NCI-H526 (cell line): ENCODE measurements at regions not wholly inside any gene's neighbourhood (a gene's known extent, or its start where the extent isn't known, plus 50 kb on each side); places are given as distances from the start of the nearest gene placed in this dataset.
"Not testable (repeated sequence)": the region's sequence is repeated elsewhere in the genome, so short reads cannot be mapped to it uniquely, and the experiment has no call there.

Experiments used
- DNase-seq, 2 experiments: peaks; one replicate each; lab custom pipeline; 2025; lab: John Stamatoyannopoulos, UW

DNA sequence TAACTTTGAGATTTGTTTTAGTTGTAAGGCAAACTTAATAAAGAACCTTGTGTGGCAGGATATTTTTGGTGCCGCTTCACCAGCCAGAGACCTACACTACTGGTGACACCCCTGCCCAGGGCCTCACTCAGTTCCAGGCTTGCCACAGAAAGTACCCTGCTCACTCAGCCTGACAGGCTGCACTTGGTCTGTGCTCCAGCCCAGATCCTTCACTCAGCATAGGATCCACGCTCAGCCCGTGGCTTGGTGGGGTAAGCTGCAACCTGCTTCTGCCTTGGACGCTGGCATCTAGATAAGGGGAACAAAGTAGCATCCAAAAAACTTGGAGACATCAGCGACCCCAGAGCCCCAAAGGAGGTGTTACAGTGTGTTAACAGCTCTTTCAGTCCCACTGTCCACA, 825.5 kb downstream of the EPHA3 start:
- no peak for DNase-seq

GRCh38 chr3:89944461-89944860, 837.0 kb downstream of the EPHA3 start:
- DNase-seq = not testable (repeated sequence)

DNA sequence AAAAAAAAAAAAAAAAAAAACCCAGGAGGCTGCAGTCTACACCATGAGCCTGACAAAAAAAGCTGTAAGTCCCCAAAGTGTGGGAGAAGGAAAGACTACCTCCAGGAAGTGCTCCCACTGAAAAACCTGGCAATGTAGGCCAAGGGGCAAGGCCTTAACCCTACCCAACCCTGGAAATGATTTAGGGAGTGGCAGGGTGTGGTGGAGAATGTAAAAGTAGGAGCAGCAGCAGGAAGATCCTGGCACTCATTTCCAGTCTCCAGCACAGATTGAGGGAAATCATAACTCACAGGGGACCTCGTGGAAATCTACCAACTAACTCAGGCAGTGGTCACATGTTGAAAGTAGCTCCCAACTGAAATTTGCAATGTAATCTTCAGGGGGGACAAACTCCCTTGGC, 839.5 kb downstream of the EPHA3 start:
- no peak for DNase-seq

GRCh38 chr3:89947337-89947954, 840.0 kb downstream of the EPHA3 start:
- DNase-seq = no peak

GRCh38 chr3:89948008-89948407, 840.6 kb downstream of the EPHA3 start:
- no peak for DNase-seq

DNA sequence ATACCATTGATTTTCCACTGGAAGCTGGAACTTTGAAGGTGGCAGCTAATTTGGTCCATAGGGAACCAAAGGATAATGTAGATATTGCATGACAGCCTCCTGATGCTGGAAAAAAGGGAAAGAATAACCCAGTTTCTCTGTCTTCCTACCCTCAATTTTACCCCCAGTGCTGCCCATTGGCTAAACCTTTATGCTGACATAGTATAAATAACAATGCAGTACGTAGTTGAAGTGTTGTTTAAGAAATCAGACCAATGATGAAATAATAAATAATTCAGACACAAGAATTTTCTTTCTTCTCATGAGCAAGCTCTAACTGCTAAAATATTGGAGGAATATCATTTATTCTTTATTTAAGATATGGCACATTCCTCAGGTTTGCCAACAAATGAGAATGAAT, 843.4 kb downstream of the EPHA3 start:
- no peak for DNase-seq

GRCh38 chr3:89954137-89954536, 846.7 kb downstream of the EPHA3 start:
- DNase-seq = no peak

- no peak for DNase-seq
Observed at GRCh38 chr3:89955156-89955555, 847.7 kb downstream of the EPHA3 start.

GRCh38 chr3:89957451-89957850, 850.0 kb downstream of the EPHA3 start:
- no peak for DNase-seq

GRCh38 chr3:89958163-89958562, 850.7 kb downstream of the EPHA3 start:
- not testable (repeated sequence) for DNase-seq

- no peak for DNase-seq
Observed at GRCh38 chr3:89964347-89964746, 856.9 kb downstream of the EPHA3 start.

- DNase-seq = no peak
Observed at GRCh38 chr3:89966877-89967665, 859.6 kb downstream of the EPHA3 start.

- no peak for DNase-seq
Observed at GRCh38 chr3:89971329-89971728, 863.9 kb downstream of the EPHA3 start.

- DNase-seq = no peak
Observed at GRCh38 chr3:89973156-89973555, 865.7 kb downstream of the EPHA3 start.

DNA sequence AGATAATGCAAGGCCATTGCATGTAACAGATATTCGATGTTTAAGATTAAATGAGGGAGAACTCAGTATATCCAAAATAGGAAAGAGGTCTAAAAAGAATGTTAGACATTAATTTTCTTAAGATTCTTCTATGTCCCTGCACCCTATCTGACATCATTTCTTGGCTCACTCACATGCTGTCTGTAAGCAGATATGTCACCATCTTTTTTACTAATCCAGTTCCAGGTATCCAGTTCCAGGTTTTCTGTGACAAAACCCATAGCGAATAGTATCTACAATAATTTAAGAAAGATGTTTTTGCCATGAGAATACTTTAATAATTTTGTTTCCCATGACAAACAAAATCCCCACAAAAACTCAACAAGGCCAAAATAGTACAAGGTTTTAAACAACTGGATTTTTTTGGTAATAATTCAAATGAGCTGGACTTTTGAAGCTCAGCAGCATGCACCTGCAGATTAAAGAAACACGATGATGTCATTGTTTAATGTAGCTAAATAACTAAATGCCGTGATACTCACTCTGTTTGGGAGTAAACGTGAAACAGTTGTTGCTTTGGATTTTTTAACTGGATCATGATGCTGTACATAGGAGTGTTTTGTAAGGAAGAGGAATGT, 867.6 kb downstream of the EPHA3 start:
- no peak for DNase-seq

DNA sequence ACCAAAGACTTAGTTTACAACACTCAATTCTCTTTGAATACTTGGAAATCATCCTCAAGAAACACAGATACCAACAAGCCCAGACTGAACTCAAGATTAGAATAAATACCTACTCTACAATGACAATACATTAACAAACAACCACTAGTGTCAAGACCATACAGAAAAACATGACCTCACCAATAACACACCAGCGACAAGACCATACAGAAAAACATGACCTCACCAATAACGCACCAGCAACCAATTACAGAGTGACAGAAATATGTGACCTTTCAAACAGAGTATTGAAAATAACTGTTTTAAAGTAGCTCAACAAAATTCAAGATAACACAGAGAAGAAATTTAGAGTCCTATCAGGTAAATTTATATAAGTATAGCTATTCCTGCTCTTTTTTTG, 876.0 kb downstream of the EPHA3 start:
- no peak for DNase-seq

DNA sequence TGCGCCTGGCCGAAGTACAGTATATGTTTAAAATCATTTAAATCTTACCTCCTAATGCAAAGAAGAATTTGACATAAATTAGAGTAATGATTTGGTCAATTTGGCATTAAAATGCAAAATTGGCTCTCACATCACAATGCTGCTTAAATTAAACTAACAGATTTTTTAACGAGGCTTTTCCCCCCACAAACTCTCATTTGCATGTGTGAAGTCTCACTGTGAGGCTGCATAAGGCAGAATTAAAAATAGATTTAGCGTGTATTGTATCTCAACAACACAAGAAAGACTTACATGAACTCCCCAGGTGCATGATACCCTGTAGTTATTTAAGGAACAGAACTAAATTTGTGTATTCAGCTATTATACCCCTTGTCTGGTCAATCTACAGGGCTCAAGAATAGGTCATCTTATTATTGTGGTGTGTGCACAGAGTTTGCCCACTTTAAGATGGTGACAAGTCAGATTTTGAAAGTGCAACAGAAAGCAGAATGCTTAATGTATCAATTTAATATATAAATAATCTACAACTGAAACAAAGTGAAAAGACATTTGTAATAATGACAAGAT, 897.9 kb downstream of the EPHA3 start:
- no peak for DNase-seq

DNA sequence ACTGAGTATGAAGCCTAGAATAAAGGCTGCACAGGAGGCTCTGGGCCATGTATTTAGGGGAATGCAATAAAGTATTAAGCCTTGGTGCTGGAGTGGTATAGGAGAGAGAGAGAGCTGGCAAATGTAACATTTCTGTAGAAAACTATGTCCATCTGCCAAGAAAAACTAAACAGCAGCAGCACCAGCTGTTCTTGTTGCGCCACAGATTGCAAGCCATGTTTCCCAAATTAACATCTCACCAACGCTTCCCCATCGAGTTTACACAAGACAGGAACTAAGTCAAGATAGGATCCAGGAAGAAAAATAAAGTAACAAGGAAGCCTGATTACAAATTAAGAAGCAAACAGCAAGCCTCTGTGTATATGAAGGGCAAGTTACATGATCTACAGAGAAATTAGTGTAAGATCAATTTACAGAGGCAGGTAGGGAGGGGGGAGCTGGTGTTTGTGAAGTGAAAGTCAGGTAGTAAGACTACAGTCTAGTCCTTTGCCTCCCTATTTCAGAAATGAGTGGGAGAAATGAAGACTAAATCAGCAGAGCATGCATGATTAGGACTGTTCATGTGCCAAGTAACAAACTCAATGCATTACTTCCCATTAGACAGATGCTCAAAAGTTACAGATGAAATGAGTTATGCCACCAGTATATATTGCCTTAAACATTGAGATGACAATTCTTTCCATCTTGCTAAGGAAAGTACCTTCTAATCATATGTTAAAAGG, 900.5 kb downstream of the EPHA3 start:
- DNase-seq = no peak

GRCh38 chr3:90010341-90010740, 902.9 kb downstream of the EPHA3 start:
- no peak for DNase-seq

- DNase-seq = no peak
Observed at GRCh38 chr3:90011131-90011530, 903.7 kb downstream of the EPHA3 start.

GRCh38 chr3:90011596-90011995, 904.2 kb downstream of the EPHA3 start:
- no peak for DNase-seq

DNA sequence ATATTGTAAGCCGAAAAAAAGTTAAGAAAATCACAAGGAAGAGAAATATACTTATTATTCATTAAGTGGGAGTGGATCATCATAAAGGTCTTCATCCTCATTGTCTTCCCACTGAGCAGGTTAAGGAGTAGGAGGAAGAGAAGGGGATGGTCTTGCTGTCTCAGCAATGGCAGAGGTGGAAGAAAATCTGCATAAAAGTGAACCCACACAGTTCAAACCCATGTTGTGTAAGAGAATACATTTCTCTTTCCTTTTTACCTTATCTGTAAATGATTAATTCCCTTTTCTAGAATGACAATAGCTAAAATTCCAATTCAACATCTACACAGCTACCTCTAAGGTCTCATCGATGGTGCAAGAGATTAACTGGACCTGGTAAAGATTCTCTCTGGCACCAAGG, 904.6 kb downstream of the EPHA3 start:
- no peak for DNase-seq
